GM21576 (cell line): ENCODE measurements at regions not wholly inside any gene's neighbourhood (a gene's known extent, or its start where the extent isn't known, plus 50 kb on each side); places are given as distances from the start of the nearest gene placed in this dataset.

Experiments used
- ATAC-seq: cut with Tn5 transposase; IDR thresholded peaks from one replicate; pipeline ENCODE4 v1.9.1; 2021; ENCODE audit warnings: mild to moderate bottlenecking, moderate library complexity; ENCODE audit not compliant: unreplicated experiment

DNA sequence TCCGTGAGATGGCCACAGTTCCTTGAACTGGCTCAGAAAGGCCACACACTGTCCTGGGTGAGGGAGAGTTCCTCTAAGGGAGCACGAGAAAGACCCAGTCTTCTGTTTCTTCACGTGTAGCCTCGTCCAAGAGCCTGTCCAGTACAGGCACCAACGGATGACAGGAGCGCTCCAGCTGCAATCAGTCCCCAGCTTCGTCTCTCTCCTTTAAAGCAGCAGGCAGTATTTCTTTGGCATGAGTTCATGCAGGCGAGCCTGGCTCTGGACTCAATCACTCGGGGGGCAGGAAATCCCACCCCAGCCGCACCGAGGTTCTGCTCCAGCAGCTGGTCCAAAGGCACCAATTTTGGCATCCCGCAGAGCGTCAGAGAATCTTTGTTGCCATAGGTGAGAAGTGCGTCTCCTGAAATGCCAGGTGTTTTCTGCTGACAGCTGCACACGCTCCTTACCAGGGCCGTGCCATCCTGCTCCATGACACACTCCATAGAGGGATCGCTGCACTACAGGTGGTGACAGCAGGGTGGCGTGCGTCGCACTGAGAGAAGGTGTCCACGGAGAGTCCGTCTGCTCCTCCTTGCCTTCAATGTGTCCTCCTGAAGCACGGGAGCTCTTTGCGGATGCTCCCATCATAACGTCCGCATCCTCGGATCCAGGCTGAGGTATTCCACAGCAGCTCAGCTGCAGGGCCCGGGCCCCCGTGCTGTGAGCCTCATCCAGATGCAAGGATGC, 59.6 kb upstream of the AFDN start:
- no peak for ATAC-seq

GRCh38 chr6:167767715-167768107, 59.0 kb upstream of the AFDN start:
- no peak for ATAC-seq

DNA sequence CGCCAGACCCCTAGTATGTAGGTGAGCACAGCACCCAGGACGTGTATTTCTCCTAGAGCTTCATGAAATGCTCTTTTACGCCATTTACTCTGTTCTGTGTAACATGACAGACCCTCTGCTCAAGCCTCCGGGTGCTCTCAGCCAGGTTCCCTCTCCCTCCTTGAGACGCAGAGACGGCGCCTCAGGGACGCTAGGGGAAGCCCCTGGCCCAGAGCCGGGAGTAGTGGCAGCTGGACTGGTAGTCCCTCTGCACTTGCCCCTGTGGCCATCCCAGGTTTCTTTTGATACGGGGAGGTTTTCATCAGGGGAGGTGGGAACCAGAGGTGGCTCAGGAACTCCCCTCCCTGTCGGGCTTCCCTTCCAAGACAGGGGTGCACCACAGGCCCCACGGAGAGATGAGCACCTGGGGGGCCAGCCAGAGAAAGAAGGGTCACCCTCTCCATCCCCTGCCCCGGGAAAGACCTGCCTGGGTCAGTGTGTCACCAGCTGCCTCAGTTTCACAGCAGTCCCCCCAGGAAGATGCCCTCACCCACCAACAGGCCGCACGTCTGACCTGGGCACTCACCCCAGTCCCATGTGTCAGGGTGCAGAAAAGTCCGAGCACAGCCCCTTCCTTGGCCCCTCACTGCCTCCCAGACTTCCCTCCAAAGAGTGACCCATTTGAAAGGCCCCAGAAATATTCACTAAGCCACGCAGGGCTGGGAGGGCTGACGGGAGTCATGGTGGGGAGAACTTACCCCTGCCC, 58.1 kb upstream of the AFDN start:
- no peak for ATAC-seq

DNA sequence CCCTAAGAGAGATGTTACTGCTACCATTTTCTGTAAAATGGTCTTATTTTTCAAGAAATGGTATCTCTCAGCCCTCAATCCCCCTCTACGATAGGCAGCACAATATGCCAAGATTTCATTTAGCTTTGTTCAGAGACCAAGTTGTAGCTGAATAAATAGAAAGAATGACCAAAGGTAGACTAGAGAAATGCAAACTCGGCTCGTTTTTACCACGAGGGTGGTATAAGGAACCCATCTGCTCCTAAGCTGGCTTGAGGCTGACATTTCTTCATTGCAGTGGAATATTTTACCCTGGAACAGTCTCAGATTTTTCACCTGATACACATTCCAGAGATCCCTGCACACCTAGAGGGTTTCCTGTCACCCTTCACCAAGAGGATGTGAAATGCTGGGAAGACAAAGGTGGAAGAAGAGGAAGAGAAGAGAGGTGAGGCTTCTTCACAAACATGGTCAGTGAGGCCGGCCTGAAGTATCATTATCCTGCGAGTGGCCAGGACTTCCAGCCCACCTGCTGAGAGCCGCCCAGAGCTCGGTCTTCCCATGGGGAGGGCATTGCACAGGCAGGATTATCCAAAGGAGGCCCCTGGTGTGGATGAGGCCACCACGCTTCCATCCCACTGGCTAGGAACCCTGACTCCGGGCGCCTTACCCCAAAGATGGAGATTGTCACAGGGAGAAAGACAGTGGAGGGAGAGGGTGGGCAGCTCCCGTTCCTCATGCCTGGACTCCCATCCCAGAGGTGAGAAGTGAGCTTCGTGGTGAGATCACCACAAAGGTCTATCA, 57.1 kb upstream of the AFDN start:
- no peak for ATAC-seq

DNA sequence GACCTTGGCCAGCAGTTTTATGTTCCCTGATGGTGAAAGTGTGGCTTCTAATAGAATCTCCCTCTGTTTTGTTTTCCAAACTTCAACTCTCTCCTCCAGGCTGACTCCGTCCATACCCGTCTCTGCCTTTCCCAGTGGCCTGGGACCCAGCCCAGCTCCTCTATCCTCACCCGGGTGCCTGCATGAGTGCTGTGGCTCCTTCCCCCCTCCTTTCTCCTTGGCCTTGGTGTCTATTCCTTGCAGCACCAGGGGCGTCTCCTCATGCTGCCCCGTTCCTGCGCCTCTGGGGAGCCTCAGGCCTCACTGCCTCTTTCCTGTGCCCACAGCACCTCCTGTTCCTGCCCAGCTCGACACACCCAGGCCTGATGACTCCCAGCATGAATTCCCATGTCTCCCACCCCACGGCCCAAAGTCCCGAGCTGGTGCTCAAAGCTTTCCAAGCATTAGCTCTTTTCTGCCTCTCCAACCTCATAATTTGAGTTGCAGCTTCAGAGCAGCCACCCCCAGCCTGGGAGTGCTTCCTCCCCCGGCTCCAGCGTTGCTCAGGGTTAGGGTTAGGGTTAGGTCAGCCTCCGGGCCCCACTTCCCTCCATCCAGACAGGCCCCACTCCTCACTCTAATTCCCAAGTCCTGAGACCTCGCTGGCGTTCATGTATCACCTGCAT, 56.3 kb upstream of the AFDN start:
- ATAC-seq = no peak

DNA sequence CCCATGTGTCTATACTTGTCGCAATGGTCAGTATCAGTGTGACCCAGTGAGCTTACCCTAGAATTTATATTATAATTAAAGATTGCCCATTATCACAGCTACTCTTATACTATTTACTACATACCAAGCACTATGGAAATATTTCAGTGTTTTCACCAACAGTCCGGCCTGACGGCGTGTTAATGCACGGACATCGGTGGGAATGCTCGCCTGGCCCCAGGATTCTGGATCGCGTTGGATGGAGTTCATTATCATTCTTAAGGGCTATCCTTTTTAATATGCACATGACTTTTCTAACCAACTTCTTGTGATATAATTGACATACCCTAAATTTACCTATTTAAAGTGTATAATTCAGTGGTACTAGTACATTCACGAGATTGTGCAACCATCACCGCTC, 51.8 kb upstream of the AFDN start:
- no peak for ATAC-seq

DNA sequence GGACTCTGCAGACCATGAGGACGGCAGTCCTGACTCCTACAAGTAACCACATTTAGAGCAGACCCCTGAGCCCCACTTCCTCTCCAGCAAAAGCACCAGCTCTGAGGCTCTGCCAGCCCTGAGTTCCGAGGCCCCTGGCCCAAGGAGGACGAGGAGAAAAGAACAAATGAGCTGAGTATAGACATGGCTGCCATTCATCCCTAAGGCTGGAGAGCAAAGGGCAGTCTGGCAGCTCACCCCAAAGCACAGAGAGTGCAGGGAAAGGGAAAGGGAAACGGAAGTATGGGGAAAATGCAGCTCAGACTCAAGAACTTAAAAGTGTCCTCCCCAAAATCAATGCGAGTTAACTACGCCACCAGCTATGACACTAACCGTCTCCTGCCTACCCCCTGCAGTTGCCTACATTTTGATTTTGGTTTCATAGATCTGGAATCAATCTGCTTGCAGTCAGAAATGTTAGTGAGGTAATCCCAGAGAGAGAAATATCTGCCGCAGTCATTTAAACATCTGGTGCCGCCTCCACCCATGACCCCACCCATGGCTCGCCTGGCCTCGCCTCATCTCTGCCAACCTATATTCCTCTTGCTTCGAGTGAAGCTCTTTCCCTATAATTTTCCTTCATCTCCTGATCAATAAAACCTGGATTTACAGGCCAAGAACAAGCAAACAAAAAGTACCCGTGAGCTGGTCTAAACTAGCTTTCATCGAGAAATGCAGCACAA, 49.6 kb upstream of the AFDN start:
- no peak for ATAC-seq
